Nucleus accumbens (tissue), 56 donors: ENCODE measurements at regions not wholly inside any gene's neighbourhood (a gene's known extent, or its start where the extent isn't known, plus 50 kb on each side); places are given as distances from the start of the nearest gene placed in this dataset.

Experiments used
- DNase-seq, 56 donors: peaks; one replicate each; lab custom pipeline; 2025; lab: John Stamatoyannopoulos, UW

GRCh38 chr15:61308437-61308836, 79.3 kb upstream of the RORA start:
- no peak for DNase-seq

- DNase-seq: no peak
These were observed 78.4 kb upstream of the RORA start for GRCh38 chr15:61307474-61307873.

GRCh38 chr15:61301701-61302100, 72.6 kb upstream of the RORA start:
- no peak for DNase-seq

GRCh38 chr15:61299075-61299763, 70.1 kb upstream of the RORA start:
- no peak for DNase-seq

GRCh38 chr15:61295239-61295638, 66.1 kb upstream of the RORA start:
- no peak for DNase-seq

- DNase-seq: no peak
These were observed 53.6 kb upstream of the RORA start for GRCh38 chr15:61282661-61283060.

- no peak for DNase-seq
These were observed 52.2 kb upstream of the RORA start for GRCh38 chr15:61281328-61281727.
